Right lobe of liver (tissue), 6 donors: ENCODE measurements at regions not wholly inside any gene's neighbourhood (a gene's known extent, or its start where the extent isn't known, plus 50 kb on each side); places are given as distances from the start of the nearest gene placed in this dataset.

ENCODE experiments used
- ATAC-seq, 4 donors: fragments of 200-7000 bp; cut with Tn5 transposase; one replicate each; pipeline ENCODE4 v1.9.1; 2020; ENCODE audit warnings: mild to moderate bottlenecking in 4 of 4, moderate library complexity in 4 of 4
- DNase-seq, 3 donors: peaks; one replicate each; pipeline ENCODE4 v3.0.0-alpha.2; 2020
- H3K27ac ChIP-seq, 3 donors: fragments of 200-600 bp; one replicate each; pipeline ENCODE4 v1.8.0; 2022
- H3K27me3 ChIP-seq, 2 donors: fragments of 200-600 bp; one replicate each; pipeline ENCODE4 v1.8.0; 2022
- H3K36me3 ChIP-seq, 4 donors: fragments of 200-600 bp; sonication (generic) in 1 of 4; one replicate each; pipeline versions ENCODE4 v1.5.1 to v1.8.0; 2017 to 2022; ENCODE audit warnings: control low read depth in 1 of 4
- H3K4me1 ChIP-seq, 4 donors: fragments of 200-600 bp; sonication (generic) in 1 of 4; one replicate each; pipeline versions ENCODE4 v1.5.1 to v1.8.0; 2017 to 2022; ENCODE audit warnings: control low read depth in 1 of 4
- H3K4me3 ChIP-seq, 3 donors: fragments of 200-600 bp; one replicate each; pipeline ENCODE4 v1.8.0; 2022
- H3K9me3 ChIP-seq, 4 donors: fragments of 200-600 bp; sonication (generic) in 1 of 4; one replicate each; pipeline versions ENCODE4 v1.5.1 to v1.8.0; 2017 to 2022; ENCODE audit warnings: control low read depth in 1 of 4
- POLR2A ChIP-seq: fragments of 450-650 bp; IDR thresholded peaks from one replicate; pipeline ENCODE4 v1.6.1; 2017; ENCODE audit warnings: antibody characterized with exemption, mild to moderate bottlenecking
- WGBS: methylation state at CpG from one replicate; pipeline ENCODE4 v1.1.6; 2018; ENCODE audit warnings: low coverage, low lambda C conversion rate; ENCODE audit not compliant: insufficient coverage; ENCODE audit errors: missing lambda C conversion rate; 5-methylcytosine and 5-hydroxymethylcytosine counted together
- intact Hi-C, 2 donors: fragments of 100-400 bp; cut with DNase I; formaldehyde crosslinking; loops; one replicate each; pipeline versions ENCODE4 v1.11.2 to v1.14.1; 2022
- TF ChIP-seq, protein P1 (sequence below), 4 donors: fragments of 200-600 bp in 3 of 4; fragments of 450-650 bp in 1 of 4; IDR thresholded peaks; one replicate each; pipeline versions ENCODE4 v1.5.1 to v1.8.0; 2016 to 2022; ENCODE audit warnings: antibody characterized with exemption in 4 of 4, mild to moderate bottlenecking in 2 of 4
- donor health status: DM: no; HTN: yes; CAD: no.
- donor health status: DM: no; HTN: no; CAD: no.
- donor health status: DM: no; HTN: no; CAD: no.
- donor health status: DM: no; HTN: yes; CAD: no.
- donor health status: DM: no; HTN: yes; CAD: no.

GRCh38 chr1:106555571-106555970 lies 500.9 kb upstream of the PRMT6 start:
- H3K4me1 ChIP-seq = no peaks in the 10 kb centered on the region
- no peak for ATAC-seq
- no peak overlapping the region for H3K27ac ChIP-seq
- H3K4me3 ChIP-seq = no peak overlapping the region
- no peaks in the 10 kb centered on the region for H3K9me3 ChIP-seq
- H3K36me3 ChIP-seq = no peaks in the 10 kb centered on the region
- 33% methylated on average over 1 of the region's 1 CpG for WGBS
- no peak for DNase-seq
- no peak for TF ChIP-seq POLR2A
- TF ChIP-seq, protein P1, sequence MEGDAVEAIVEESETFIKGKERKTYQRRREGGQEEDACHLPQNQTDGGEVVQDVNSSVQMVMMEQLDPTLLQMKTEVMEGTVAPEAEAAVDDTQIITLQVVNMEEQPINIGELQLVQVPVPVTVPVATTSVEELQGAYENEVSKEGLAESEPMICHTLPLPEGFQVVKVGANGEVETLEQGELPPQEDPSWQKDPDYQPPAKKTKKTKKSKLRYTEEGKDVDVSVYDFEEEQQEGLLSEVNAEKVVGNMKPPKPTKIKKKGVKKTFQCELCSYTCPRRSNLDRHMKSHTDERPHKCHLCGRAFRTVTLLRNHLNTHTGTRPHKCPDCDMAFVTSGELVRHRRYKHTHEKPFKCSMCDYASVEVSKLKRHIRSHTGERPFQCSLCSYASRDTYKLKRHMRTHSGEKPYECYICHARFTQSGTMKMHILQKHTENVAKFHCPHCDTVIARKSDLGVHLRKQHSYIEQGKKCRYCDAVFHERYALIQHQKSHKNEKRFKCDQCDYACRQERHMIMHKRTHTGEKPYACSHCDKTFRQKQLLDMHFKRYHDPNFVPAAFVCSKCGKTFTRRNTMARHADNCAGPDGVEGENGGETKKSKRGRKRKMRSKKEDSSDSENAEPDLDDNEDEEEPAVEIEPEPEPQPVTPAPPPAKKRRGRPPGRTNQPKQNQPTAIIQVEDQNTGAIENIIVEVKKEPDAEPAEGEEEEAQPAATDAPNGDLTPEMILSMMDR (IDR thresholded peaks at IDR 0.05) = no peak
- no peaks in the 10 kb centered on the region for H3K27me3 ChIP-seq
- intact Hi-C loops = no loop called here

- no peaks in the 10 kb centered on the region for H3K4me1 ChIP-seq
- intact Hi-C loops = no loop called here
- ATAC-seq = no peak
- WGBS = 28% methylated on average over 2 of the region's 2 CpGs
- no peak overlapping the region for H3K4me3 ChIP-seq
- no peaks in the 10 kb centered on the region for H3K9me3 ChIP-seq
- TF ChIP-seq, protein P1 (IDR thresholded peaks at IDR 0.05) = no peak
- TF ChIP-seq POLR2A = no peak
- no peaks in the 10 kb centered on the region for H3K27me3 ChIP-seq
- no peaks in the 10 kb centered on the region for H3K36me3 ChIP-seq
- DNase-seq = no peak
- H3K27ac ChIP-seq = no peak overlapping the region
These were observed 492.3 kb upstream of the PRMT6 start for GRCh38 chr1:106564192-106564591.

GRCh38 chr1:106568201-106568974 lies 488.1 kb upstream of the PRMT6 start:
- no peak overlapping the region for H3K27ac ChIP-seq
- H3K9me3 ChIP-seq = no peaks in the 10 kb centered on the region
- no peaks in the 10 kb centered on the region for H3K27me3 ChIP-seq
- intact Hi-C loops = no loop called here
- H3K4me1 ChIP-seq = no peaks in the 10 kb centered on the region
- TF ChIP-seq POLR2A = no peak
- TF ChIP-seq, protein P1 (IDR thresholded peaks at IDR 0.05) = no peak
- WGBS = 17% methylated on average over 6 of the region's 6 CpGs
- no peak overlapping the region for H3K4me3 ChIP-seq
- no peaks in the 10 kb centered on the region for H3K36me3 ChIP-seq
- DNase-seq = no peak
- ATAC-seq = no peak

DNA sequence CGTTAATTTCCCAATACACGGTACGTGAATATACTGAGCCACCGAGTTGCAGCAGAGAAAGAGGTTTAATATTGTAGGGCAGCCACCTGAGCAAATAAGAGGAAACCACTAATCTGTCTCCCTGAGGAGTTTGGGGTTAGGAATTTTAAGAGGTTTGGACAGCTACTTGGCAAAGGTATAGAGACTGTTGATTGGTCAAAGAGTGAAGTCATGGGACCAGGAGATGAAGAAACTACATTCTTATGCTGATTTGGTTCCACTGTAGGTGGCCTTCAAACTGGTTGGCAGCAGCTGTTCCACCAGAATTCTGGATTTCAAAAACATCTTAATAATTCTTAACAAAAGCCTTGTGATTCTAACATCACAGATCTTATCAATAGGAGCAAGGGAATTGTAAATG lies 485.4 kb upstream of the PRMT6 start:
- 74% methylated on average over 4 of the region's 4 CpGs for WGBS

More for the DNA sequence above, 485.4 kb upstream of the PRMT6 start:
- no peaks in the 10 kb centered on the region for H3K36me3 ChIP-seq
- TF ChIP-seq, protein P1 (IDR thresholded peaks at IDR 0.05) = no peak
- H3K4me1 ChIP-seq = no peaks in the 10 kb centered on the region
- intact Hi-C loops = no loop called here
- DNase-seq = no peak
- no peaks in the 10 kb centered on the region for H3K27me3 ChIP-seq
- no peaks in the 10 kb centered on the region for H3K9me3 ChIP-seq
- no peak overlapping the region for H3K27ac ChIP-seq
- H3K4me3 ChIP-seq = no peak overlapping the region
- ATAC-seq = no peak
